HepG2 (cell line): ENCODE measurements at regions not wholly inside any gene's neighbourhood (a gene's known extent, or its start where the extent isn't known, plus 50 kb on each side); places are given as distances from the start of the nearest gene placed in this dataset.

Source experiments
- ATAC-seq: fragments of 200-7000 bp; cut with Tn5 transposase; 3 replicates; pipeline ENCODE4 v1.9.1; 2020; ENCODE audit warnings: mild to moderate bottlenecking, moderate library complexity
- BruUV-seq: library from RNA; stranded (reverse); fragments of 400-500 nt; replicated peaks from 2 replicates; lab custom pipeline; 2021; lab: Mats Ljungman, UMichigan
- CTCF ChIA-PET: fragments of 300-600 bp; formaldehyde crosslinking; extraction: SDS; loops from one replicate; lab custom pipeline; 2021; ENCODE audit warnings: low total read pairs, inconsistent platforms, low intra/inter-chr PET ratio; lab: Yijun Ruan, JAX
- POLR2A ChIA-PET: fragments of 350-600 bp; sonication (Branson Sonifier 250); formaldehyde crosslinking; loops from one replicate; lab custom pipeline; 2020; ENCODE audit warnings: antibody characterized with exemption, inconsistent platforms; lab: Yijun Ruan, JAX
- DNase-seq: peaks from one replicate; pipeline ENCODE4 v3.0.0-alpha.2; 2015; ENCODE audit warnings: low spot score
- FAIRE-seq: peaks from 3 replicates; lab custom pipeline; 2011; peaks lifted over from hg19 to GRCh38; lab: Jason Lieb, UNC
- H2AFZ ChIP-seq: one replicate; pipeline ENCODE4 v1.6.1; 2011; ENCODE audit warnings: low read length, inconsistent platforms
- H3K27ac ChIP-seq: fragments of 300-600 bp; 3 replicates; pipeline ENCODE4 v1.8.0; 2011; ENCODE audit warnings: mixed run types, mild to moderate bottlenecking, mixed read lengths, low read length, inconsistent platforms; ENCODE audit not compliant: insufficient read depth; ENCODE audit errors: extremely low read length
- H3K27me3 ChIP-seq, 2 experiments: fragments of 200-600 bp in 1 of 2; 2 replicates in 1 of 2; 3 replicates in 1 of 2; pipeline versions ENCODE4 v1.6.0 to v1.8.0; 2011; ENCODE audit warnings: low read length in 2 of 2, mild to moderate bottlenecking in 2 of 2, moderate library complexity in 2 of 2, inconsistent platforms in 1 of 2; ENCODE audit not compliant: insufficient read depth in 2 of 2, control insufficient read depth in 1 of 2
- H3K36me3 ChIP-seq, 2 experiments: fragments of 200-600 bp in 1 of 2; replicated peaks in 1 of 2; 2 replicates in 1 of 2; 3 replicates in 1 of 2; pipeline versions ENCODE4 v1.5.1 to v1.8.0; 2011; ENCODE audit warnings: low read length in 2 of 2, inconsistent platforms in 1 of 2; ENCODE audit not compliant: insufficient read depth in 2 of 2, control insufficient read depth in 1 of 2
- H3K4me1 ChIP-seq: 2 replicates; pipeline ENCODE4 v1.5.1; 2012; ENCODE audit warnings: low read length, inconsistent platforms; ENCODE audit not compliant: insufficient read depth
- H3K4me2 ChIP-seq: 2 replicates; pipeline ENCODE4 v1.6.0; 2011; ENCODE audit warnings: low read depth, low read length, inconsistent platforms
- H3K4me3 ChIP-seq, 3 experiments: fragments of 200-600 bp in 1 of 3; sonication (generic), shearing (Covaris generic) in 1 of 3; replicated peaks in 1 of 3; 2 replicates each; pipeline ENCODE4 v1.5.1; 2011 to 2016; ENCODE audit warnings: low read length in 3 of 3, inconsistent platforms in 2 of 3, low read depth in 2 of 3, mild to moderate bottlenecking in 2 of 3, control low read depth in 1 of 3, mixed read lengths in 1 of 3; ENCODE audit not compliant: insufficient read depth in 1 of 3
- H3K79me2 ChIP-seq: one replicate; pipeline ENCODE4 v1.6.1; 2011; ENCODE audit warnings: low read length, inconsistent platforms; ENCODE audit not compliant: insufficient read depth
- H3K9ac ChIP-seq: 2 replicates; pipeline ENCODE4 v1.6.0; 2011; ENCODE audit warnings: mild to moderate bottlenecking, low read depth, low read length, inconsistent platforms; ENCODE audit not compliant: insufficient read depth
- H3K9me3 ChIP-seq: 2 replicates; pipeline ENCODE4 v1.5.1; 2012; ENCODE audit warnings: mild to moderate bottlenecking, low read length
- H4K20me1 ChIP-seq: 2 replicates; pipeline ENCODE4 v1.6.0; 2011; ENCODE audit warnings: inconsistent platforms, mild to moderate bottlenecking, low read length, moderate library complexity; ENCODE audit not compliant: insufficient read depth
- BORCS8-MEF2B ChIP-seq: sonication (generic); formaldehyde crosslinking; IDR thresholded peaks from 2 replicates; pipeline ENCODE4 v1.8.0; 2022; ENCODE audit warnings: mild to moderate bottlenecking, missing genetic modification reagents
- ONECUT2 ChIP-seq: sonication (generic); formaldehyde crosslinking; IDR thresholded peaks from 2 replicates; pipeline ENCODE4 v1.4.0; 2020; ENCODE audit warnings: missing genetic modification reagents
- POGZ ChIP-seq: sonication (generic); formaldehyde crosslinking; IDR thresholded peaks from 2 replicates; pipeline ENCODE4 v1.4.0; 2020; ENCODE audit warnings: mild to moderate bottlenecking, missing genetic modification reagents
- STAG1 ChIP-seq: sonication (generic); formaldehyde crosslinking; IDR thresholded peaks from 2 replicates; pipeline ENCODE4 v1.4.0; 2020; ENCODE audit warnings: missing genetic modification reagents
- WGBS: methylation state at CpG from one replicate; pipeline ENCODE4 v1.1.6; 2017; ENCODE audit warnings: low lambda C conversion rate; 5-methylcytosine and 5-hydroxymethylcytosine counted together
- in situ Hi-C: cut with HindIII; loops from 2 replicates; pipeline ENCODE4 v1.10.0; 2017; ENCODE audit warnings: low pct_unique_long_range_greater_than_20kb; ENCODE audit not compliant: extremely low pct_ligation_motif_present
- intact Hi-C: fragments of 100-400 bp; cut with micrococcal nuclease; formaldehyde crosslinking; loops from one replicate; pipeline ENCODE4 v1.10.0; 2022; ENCODE audit not compliant: unreplicated experiment
- TF ChIP-seq, protein P1 (sequence below): sonication (generic); formaldehyde crosslinking; IDR thresholded peaks from 2 replicates; pipeline ENCODE4 v1.4.0; 2020; ENCODE audit warnings: missing genetic modification reagents
- TF ChIP-seq, protein P2 (sequence below): sonication (generic); formaldehyde crosslinking; IDR thresholded peaks from 2 replicates; pipeline ENCODE4 v1.4.0; 2020; ENCODE audit warnings: missing genetic modification reagents, borderline replicate concordance

DNA sequence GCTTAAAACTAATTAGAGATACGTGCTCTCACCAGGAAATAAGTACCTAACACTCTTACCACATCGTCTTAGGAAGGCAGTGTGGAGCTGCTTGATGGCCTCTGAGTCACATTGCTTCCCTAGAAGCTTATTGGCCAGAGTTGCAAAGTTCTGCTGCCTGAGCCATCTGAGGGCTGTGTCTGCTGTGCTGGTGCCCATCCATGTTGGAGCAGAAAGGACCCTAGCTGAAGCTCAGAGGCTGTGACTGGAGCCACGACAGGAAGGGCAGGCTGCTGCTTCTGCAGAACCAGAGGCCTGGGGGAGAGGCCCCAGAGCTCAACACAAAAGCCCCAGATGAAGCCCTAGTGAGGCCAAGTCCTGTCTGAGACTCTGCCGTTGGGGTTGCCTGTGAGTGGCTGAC lies 64.8 kb upstream of the IGFBP3 start:
- no peaks in the 10 kb centered on the region for H3K27me3 ChIP-seq
- ATAC-seq (no peak), DNase-seq (no peak), FAIRE-seq (no peak)
- H4K20me1 ChIP-seq: no peaks in the 10 kb centered on the region
- H3K9me3 ChIP-seq: peaks cover 4% of the 10 kb centered on the region
- no peaks in the 10 kb centered on the region for H3K36me3 ChIP-seq
- ChIA-PET POLR2A (interaction anchor here (1.0 to 8.9 kb wide), 3 partner anchors 12 to 104 kb away, joined by 3 to 70 read pairs (median 4); no protein-coding TSS in a partner anchor), CTCF (no interaction called here)
- peaks cover 82% of the 10 kb centered on the region for H3K4me1 ChIP-seq
- no peaks in the 10 kb centered on the region for H3K79me2 ChIP-seq
- TF ChIP-seq BORCS8-MEF2B (CRISPR knock-in tag) (no peak), ONECUT2 (CRISPR knock-in tag) (no peak), POGZ (CRISPR knock-in tag) (no peak), STAG1 (CRISPR knock-in tag) (no peak)
- TF ChIP-seq, protein P1, sequence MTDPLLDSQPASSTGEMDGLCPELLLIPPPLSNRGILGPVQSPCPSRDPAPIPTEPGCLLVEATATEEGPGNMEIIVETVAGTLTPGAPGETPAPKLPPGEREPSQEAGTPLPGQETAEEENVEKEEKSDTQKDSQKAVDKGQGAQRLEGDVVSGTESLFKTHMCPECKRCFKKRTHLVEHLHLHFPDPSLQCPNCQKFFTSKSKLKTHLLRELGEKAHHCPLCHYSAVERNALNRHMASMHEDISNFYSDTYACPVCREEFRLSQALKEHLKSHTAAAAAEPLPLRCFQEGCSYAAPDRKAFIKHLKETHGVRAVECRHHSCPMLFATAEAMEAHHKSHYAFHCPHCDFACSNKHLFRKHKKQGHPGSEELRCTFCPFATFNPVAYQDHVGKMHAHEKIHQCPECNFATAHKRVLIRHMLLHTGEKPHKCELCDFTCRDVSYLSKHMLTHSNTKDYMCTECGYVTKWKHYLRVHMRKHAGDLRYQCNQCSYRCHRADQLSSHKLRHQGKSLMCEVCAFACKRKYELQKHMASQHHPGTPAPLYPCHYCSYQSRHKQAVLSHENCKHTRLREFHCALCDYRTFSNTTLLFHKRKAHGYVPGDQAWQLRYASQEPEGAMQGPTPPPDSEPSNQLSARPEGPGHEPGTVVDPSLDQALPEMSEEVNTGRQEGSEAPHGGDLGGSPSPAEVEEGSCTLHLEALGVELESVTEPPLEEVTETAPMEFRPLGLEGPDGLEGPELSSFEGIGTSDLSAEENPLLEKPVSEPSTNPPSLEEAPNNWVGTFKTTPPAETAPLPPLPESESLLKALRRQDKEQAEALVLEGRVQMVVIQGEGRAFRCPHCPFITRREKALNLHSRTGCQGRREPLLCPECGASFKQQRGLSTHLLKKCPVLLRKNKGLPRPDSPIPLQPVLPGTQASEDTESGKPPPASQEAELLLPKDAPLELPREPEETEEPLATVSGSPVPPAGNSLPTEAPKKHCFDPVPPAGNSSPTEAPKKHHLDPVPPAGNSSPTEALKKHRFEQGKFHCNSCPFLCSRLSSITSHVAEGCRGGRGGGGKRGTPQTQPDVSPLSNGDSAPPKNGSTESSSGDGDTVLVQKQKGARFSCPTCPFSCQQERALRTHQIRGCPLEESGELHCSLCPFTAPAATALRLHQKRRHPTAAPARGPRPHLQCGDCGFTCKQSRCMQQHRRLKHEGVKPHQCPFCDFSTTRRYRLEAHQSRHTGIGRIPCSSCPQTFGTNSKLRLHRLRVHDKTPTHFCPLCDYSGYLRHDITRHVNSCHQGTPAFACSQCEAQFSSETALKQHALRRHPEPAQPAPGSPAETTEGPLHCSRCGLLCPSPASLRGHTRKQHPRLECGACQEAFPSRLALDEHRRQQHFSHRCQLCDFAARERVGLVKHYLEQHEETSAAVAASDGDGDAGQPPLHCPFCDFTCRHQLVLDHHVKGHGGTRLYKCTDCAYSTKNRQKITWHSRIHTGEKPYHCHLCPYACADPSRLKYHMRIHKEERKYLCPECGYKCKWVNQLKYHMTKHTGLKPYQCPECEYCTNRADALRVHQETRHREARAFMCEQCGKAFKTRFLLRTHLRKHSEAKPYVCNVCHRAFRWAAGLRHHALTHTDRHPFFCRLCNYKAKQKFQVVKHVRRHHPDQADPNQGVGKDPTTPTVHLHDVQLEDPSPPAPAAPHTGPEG: no peak
- TF ChIP-seq, protein P2, sequence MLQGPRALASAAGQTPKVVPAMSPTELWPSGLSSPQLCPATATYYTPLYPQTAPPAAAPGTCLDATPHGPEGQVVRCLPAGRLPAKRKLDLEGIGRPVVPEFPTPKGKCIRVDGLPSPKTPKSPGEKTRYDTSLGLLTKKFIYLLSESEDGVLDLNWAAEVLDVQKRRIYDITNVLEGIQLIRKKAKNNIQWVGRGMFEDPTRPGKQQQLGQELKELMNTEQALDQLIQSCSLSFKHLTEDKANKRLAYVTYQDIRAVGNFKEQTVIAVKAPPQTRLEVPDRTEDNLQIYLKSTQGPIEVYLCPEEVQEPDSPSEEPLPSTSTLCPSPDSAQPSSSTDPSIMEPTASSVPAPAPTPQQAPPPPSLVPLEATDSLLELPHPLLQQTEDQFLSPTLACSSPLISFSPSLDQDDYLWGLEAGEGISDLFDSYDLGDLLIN: no peak
- no peak overlapping the region for H2AFZ ChIP-seq
- intact Hi-C loops: no loop called here
- H3K4me3 ChIP-seq: no peak overlapping the region
- 67% methylated on average over 2 of the region's 4 CpGs for WGBS
- H3K27ac ChIP-seq: no peak overlapping the region
- no peak overlapping the region for H3K9ac ChIP-seq
- H3K4me2 ChIP-seq: no peak overlapping the region
- in situ Hi-C loops: no loop called here
- BruUV-seq: no TSS peak
